ENCODE measurements at regions not wholly inside any gene's neighbourhood (a gene's known extent, or its start where the extent isn't known, plus 50 kb on each side); places are given as distances from the start of the nearest gene placed in this dataset.

DNA sequence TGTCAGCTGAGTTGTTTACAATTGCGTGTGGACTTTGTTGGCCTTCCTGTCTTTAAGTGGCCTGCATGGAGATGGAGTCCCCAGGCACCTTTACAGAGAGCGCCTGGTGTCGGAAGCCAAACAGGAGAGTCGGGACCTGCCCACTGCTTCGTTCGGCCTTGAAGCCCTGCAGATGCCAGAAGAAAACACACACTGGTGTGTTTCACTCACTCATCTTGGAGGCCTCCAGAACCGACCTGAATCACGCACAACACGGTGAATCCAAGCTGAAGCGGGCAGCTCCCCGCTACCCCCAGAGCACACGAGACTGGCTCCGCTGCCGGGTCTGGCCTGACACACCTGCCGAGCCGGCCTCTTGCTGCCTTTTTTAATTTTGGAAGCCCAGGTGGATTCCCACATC, 419.4 kb upstream of the IRX4 start:
- no peak overlapping the region for H3K27ac ChIP-seq
- TF ChIP-seq, protein P1, sequence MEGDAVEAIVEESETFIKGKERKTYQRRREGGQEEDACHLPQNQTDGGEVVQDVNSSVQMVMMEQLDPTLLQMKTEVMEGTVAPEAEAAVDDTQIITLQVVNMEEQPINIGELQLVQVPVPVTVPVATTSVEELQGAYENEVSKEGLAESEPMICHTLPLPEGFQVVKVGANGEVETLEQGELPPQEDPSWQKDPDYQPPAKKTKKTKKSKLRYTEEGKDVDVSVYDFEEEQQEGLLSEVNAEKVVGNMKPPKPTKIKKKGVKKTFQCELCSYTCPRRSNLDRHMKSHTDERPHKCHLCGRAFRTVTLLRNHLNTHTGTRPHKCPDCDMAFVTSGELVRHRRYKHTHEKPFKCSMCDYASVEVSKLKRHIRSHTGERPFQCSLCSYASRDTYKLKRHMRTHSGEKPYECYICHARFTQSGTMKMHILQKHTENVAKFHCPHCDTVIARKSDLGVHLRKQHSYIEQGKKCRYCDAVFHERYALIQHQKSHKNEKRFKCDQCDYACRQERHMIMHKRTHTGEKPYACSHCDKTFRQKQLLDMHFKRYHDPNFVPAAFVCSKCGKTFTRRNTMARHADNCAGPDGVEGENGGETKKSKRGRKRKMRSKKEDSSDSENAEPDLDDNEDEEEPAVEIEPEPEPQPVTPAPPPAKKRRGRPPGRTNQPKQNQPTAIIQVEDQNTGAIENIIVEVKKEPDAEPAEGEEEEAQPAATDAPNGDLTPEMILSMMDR (IDR thresholded peaks at IDR 0.05) = no peak
- no peak for TF ChIP-seq ZFX (IDR thresholded peaks at IDR 0.05; ENCODE audit: borderline replicate concordance)

DNA sequence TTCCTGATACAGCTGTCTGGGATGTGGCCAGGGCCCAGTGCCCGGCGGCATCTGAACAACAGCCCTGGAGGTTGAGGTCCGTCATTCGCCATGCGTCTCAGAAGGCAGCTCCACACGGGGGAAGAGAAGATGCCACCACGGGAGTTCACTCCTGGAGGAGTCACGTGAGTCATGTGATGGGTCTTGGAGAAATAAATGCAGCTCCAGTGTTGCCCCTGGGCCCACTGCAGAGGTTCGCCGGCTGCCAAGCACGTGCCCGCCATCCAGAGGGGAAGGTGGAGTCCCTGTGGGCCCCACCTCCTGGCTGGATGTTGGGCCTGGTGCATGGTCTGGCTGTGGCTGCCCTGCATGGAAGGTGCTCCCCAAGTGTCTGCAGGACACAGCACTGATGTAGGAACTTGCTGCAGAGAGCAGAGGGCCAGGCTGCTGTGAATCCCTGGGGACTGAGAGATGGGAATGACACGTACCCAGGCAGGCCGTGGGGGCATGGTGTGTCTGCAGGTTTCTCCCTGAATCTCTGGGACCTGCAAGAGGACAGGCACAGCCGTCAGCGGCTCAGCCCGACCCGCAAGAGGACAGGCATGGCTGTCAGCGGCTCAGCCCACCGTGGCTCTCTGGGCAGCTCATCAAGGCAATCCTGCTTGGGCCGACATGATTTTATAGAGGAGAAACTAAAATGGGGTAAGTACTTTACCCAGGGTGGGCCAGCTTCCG, 418.3 kb upstream of the IRX4 start:
- no peak overlapping the region for H3K27ac ChIP-seq

DNA sequence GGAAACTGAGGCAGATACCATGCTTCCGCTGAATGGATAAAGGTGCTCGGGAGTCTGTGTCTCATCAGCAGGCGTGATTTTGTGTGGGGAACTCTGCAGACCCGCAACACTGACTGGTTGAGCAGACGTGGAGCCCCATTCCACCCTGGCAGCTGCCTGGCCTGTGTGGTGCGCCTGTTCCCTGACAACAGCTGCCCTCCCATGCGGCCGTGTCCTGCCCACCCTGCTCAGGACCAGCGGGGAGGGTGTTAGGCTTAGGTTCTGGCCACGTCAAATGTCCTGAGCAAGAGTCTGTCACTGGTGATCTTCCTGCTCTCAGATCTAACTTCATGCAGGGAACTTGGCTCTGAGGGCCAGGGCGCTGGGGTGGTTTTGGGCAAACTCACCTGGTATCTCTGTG, 417.7 kb upstream of the IRX4 start:
- no peak overlapping the region for H3K27ac ChIP-seq
- TF ChIP-seq, protein P1 (IDR thresholded peaks at IDR 0.05) = no peak
- TF ChIP-seq ZFX (IDR thresholded peaks at IDR 0.05; ENCODE audit: borderline replicate concordance) = no peak

More for the DNA sequence above, 418.3 kb upstream of the IRX4 start:
- TF ChIP-seq, protein P1 (IDR thresholded peaks at IDR 0.05) = no peak
- TF ChIP-seq ZFX (IDR thresholded peaks at IDR 0.05; ENCODE audit: borderline replicate concordance) = no peak

DNA sequence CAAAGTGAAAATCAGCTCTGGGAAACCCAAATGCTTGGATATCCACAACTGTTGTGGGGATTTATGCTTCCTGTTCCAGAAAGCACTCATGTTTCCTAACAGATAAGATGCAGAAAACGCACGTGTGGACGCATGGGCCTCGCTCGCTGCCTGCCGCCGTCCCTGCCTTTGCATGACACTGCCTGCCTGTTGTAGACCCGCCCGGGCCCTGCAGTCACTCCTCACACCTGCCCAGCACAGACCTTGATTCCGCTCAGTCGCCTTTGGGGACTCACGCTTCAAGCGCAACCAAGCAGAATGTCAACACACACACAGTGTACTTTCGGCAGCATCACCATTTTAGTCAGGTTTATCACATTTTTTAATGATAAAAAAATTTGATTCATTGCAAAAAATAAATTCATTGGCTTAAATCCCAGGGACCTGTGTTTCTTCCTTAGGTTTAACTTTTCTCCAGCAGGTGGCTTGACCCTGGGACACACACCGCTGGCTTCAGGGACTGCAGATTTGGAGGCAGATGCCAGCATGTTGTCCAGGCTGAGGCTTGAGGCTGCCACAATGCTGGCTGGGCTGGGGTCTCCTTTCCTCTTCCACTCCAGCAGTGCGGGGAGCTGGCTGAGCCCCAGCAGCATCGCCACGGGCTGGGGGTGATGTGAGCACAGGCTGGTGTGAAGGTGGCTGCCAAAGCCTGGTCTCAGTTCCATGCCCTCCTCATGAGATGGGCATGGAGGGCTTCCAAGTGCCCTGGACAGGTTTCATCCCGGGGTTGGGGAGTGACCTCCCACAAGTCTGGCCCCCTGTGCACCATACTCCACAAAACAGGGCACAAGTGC, 416.9 kb upstream of the IRX4 start:
- TF ChIP-seq, protein P1 (IDR thresholded peaks at IDR 0.05) = no peak
- TF ChIP-seq ZFX (IDR thresholded peaks at IDR 0.05; ENCODE audit: borderline replicate concordance) = no peak
- no peak overlapping the region for H3K27ac ChIP-seq

DNA sequence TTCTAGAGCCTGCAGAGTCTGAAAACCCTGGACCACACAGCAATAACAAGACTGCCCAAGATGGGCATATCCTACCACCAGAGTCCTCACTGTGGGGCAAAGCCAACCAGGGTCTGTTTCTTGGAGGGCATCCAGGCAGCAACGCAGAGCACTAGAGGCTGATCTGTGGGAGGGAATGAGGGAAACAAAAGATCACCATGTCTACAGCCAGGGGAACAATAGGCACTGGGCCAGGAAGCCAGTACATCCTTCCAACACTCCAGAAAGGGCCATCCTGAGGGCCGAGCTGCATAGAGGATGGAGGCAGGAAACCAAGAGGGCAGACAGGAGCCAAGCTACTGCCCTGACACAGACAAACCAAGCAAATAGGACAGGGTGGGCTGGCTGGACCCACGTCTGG, 416.1 kb upstream of the IRX4 start:
- no peak overlapping the region for H3K27ac ChIP-seq
- TF ChIP-seq ZFX (IDR thresholded peaks at IDR 0.05; ENCODE audit: borderline replicate concordance) = no peak
- TF ChIP-seq, protein P1 (IDR thresholded peaks at IDR 0.05) = no peak

DNA sequence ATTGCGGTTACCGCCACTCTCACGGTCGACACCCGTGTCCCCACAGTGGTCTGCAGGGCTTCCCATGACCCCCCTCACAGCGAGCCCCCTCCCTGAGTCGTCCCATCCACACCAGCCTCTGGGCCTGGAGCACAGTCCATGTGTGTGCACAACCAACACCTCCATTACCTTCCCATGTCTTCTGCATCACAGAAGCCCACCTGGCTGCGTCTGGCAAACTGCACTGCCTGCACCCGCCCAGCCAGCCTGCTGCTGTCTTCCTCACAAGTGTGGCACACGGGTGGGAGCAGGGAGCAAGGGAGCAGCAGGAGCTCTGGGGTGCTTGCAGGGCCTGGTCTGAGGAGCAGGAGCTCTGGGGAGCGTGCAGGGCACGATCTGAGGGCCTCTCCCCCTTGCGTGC, 415.3 kb upstream of the IRX4 start:
- no peak overlapping the region for H3K27ac ChIP-seq

More for the DNA sequence above, 415.3 kb upstream of the IRX4 start:
- TF ChIP-seq, protein P1 (IDR thresholded peaks at IDR 0.05) = no peak
- no peak for TF ChIP-seq ZFX (IDR thresholded peaks at IDR 0.05; ENCODE audit: borderline replicate concordance)
